ENCODE measurements at regions not wholly inside any gene's neighbourhood (a gene's known extent, or its start where the extent isn't known, plus 50 kb on each side); places are given as distances from the start of the nearest gene placed in this dataset.
"Not testable (repeated sequence)": the region's sequence is repeated elsewhere in the genome, so short reads cannot be mapped to it uniquely, and the experiment has no call there.

GRCh38 chr2:95719473-95720060 lies 127.8 kb downstream of the TRIM43 start:
- ATAC-seq (no peak), DNase-seq (ENCODE audit: missing footprints) (no peak)
- intact Hi-C loops (cut with DNase I), result no loop called here

- intact Hi-C loops (cut with DNase I), result no loop called here
- ATAC-seq, result no peak
- DNase-seq (ENCODE audit: missing footprints), result no peak
Observed at GRCh38 chr2:95721726-95722125, 129.9 kb downstream of the TRIM43 start.

GRCh38 chr2:95722131-95722697 lies 130.4 kb downstream of the TRIM43 start:
- DNase-seq (ENCODE audit: missing footprints), result no peak
- ATAC-seq, result no peak
- intact Hi-C loops (cut with DNase I), result no loop called here

GRCh38 chr2:95723627-95724210 lies 131.9 kb downstream of the TRIM43 start:
- not testable (repeated sequence) for DNase-seq (ENCODE audit: missing footprints); ATAC-seq

GRCh38 chr2:95725191-95725590 lies 133.4 kb downstream of the TRIM43 start:
- ATAC-seq; DNase-seq (ENCODE audit: missing footprints): not testable (repeated sequence)
- intact Hi-C loops (cut with DNase I), result loop anchor here (5.0 kb wide), 1 partner anchor 313 kb away; no protein-coding TSS in a partner anchor

More at GRCh38 chr2:95723627-95724210, 131.9 kb downstream of the TRIM43 start:
- intact Hi-C loops (cut with DNase I), result not testable (repeated sequence)

GRCh38 chr2:95725677-95726076 lies 133.9 kb downstream of the TRIM43 start:
- ATAC-seq; DNase-seq (ENCODE audit: missing footprints): not testable (repeated sequence)
- intact Hi-C loops (cut with DNase I), result loop anchor here (5.0 kb wide), 1 partner anchor 313 kb away; no protein-coding TSS in a partner anchor

- not testable (repeated sequence) for ATAC-seq; DNase-seq (ENCODE audit: missing footprints)
- intact Hi-C loops (cut with DNase I), result loop anchor here (5.0 kb wide), 1 partner anchor 315 kb away; no protein-coding TSS in a partner anchor
Observed at GRCh38 chr2:95727420-95727819, 135.6 kb downstream of the TRIM43 start.

GRCh38 chr2:95728878-95729596 lies 137.2 kb downstream of the TRIM43 start:
- intact Hi-C loops (cut with DNase I), result loop anchor here (5.0 kb wide), 1 partner anchor 317 kb away; no protein-coding TSS in a partner anchor
- ATAC-seq (peak; percentile 92), DNase-seq (ENCODE audit: missing footprints) (no peak)

GRCh38 chr2:95729597-95729955 lies 137.8 kb downstream of the TRIM43 start:
- ATAC-seq (no peak), DNase-seq (ENCODE audit: missing footprints) (no peak)
- intact Hi-C loops (cut with DNase I), result loop anchor here (5.0 kb wide), 1 partner anchor 317 kb away; no protein-coding TSS in a partner anchor

GRCh38 chr2:95730813-95731212 lies 139.0 kb downstream of the TRIM43 start:
- DNase-seq (ENCODE audit: missing footprints), result no peak
- intact Hi-C loops (cut with DNase I), result no loop called here
- no peak for ATAC-seq

- no peak for ATAC-seq
- DNase-seq (ENCODE audit: missing footprints), result no peak
- intact Hi-C loops (cut with DNase I), result no loop called here
Observed at GRCh38 chr2:95734976-95735890, 143.4 kb downstream of the TRIM43 start.

GRCh38 chr2:95738301-95738700 lies 146.5 kb downstream of the TRIM43 start:
- no peak for ATAC-seq
- intact Hi-C loops (cut with DNase I), result no loop called here
- no peak for DNase-seq (ENCODE audit: missing footprints)

GRCh38 chr2:95752126-95752525 lies 160.3 kb downstream of the TRIM43 start:
- intact Hi-C loops (cut with DNase I); DNase-seq (ENCODE audit: missing footprints); ATAC-seq: not testable (repeated sequence)

- DNase-seq (ENCODE audit: missing footprints); intact Hi-C loops (cut with DNase I): not testable (repeated sequence)
Observed at GRCh38 chr2:95753812-95754211, 162.0 kb downstream of the TRIM43 start.

GRCh38 chr2:95754213-95754612 lies 162.4 kb downstream of the TRIM43 start:
- ATAC-seq; intact Hi-C loops (cut with DNase I); DNase-seq (ENCODE audit: missing footprints): not testable (repeated sequence)

More at GRCh38 chr2:95753812-95754211, 162.0 kb downstream of the TRIM43 start:
- ATAC-seq, result not testable (repeated sequence)

GRCh38 chr2:95754819-95755563 lies 163.2 kb downstream of the TRIM43 start:
- intact Hi-C loops (cut with DNase I); DNase-seq (ENCODE audit: missing footprints); ATAC-seq: not testable (repeated sequence)

- ATAC-seq; intact Hi-C loops (cut with DNase I); DNase-seq (ENCODE audit: missing footprints): not testable (repeated sequence)
Observed at GRCh38 chr2:95755956-95756669, 164.3 kb downstream of the TRIM43 start.

All from Right ventricle myocardium inferior (tissue), 1 donor.